ENCODE measurements at regions not wholly inside any gene's neighbourhood (a gene's known extent, or its start where the extent isn't known, plus 50 kb on each side); places are given as distances from the start of the nearest gene placed in this dataset.

DNA sequence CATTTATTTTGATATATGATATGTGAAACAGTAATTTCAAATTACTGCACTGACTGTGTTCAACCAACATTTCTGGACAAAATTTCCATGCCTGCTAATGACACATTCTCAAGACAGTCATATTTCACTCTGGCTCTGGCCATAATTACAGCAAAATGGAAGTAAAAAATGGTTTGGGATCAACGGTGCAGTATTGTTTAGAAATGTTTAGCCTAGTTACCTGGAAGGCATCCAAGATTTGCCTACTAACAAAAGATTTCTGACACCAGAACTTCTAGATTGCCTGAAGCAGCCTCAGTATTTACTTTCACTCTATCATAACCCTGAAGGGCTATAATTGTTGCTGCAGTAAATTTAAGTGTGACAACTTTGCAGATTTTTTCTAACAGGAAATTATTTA lies 416.3 kb downstream of the PCDH10 start:
- Histone ChIP-seq H4K20me1 (replicated peaks; ENCODE audit: control insufficient read depth, extremely low read depth, insufficient read depth, low read length) (no peaks in the 10 kb centered on the region), H3K79me2 (ENCODE audit: control insufficient read depth, insufficient read depth, low read length) (no peaks in the 10 kb centered on the region), H3K27me3 (ENCODE audit: control insufficient read depth in 2 of 2, insufficient read depth in 2 of 2, low read length in 2 of 2) (no peaks in the 10 kb centered on the region), H3K9me1 (replicated peaks; ENCODE audit: control insufficient read depth, extremely low read depth, insufficient read depth, low read length) (no peaks in the 10 kb centered on the region), H3K4me3 (replicated peaks in 1 of 3; ENCODE audit: insufficient read depth in 1 of 3, low read depth in 1 of 3, low read length in 3 of 3) (peak overlapping the region in 2 of 3 experiments; percentile 7 to 28), H2AFZ (ENCODE audit: low read depth, low read length) (peak overlapping the region; percentile 54), H3K9ac (replicated peaks; ENCODE audit: extremely low read depth, insufficient read depth, low read length) (peak overlapping the region; percentile 37), H3K4me2 (ENCODE audit: insufficient read depth, low read length) (peak overlapping the region; percentile 72), H3K4me1 (ENCODE audit: control insufficient read depth, extremely low read depth, insufficient read depth, low read length) (no peaks in the 10 kb centered on the region), H3K9me3 (replicated peaks; ENCODE audit: control insufficient read depth, insufficient read depth, low read length) (no peaks in the 10 kb centered on the region), H3K27ac (ENCODE audit: insufficient read depth, low read depth, low read length) (no peak overlapping the region), H3K36me3 (ENCODE audit: control insufficient read depth in 2 of 2, extremely low read depth in 1 of 2, insufficient read depth in 2 of 2, low read length in 2 of 2) (no peaks in the 10 kb centered on the region)
- POLR2A ChIA-PET = no interaction called here
- intact Hi-C loops (cut with micrococcal nuclease) (no loop called here), dilution Hi-C loops (cut with MboI; ENCODE audit: extremely low pct_ligation_motif_present, low sequenced_read_pairs) (no loop called here)
- CTCF ChIA-PET = no interaction called here
- no peak for TF ChIP-seq GATA2 (IDR thresholded peaks at IDR 0.05; ENCODE audit: insufficient read depth, insufficient read length, low read depth, low read length)
- TF ChIP-seq FOS (IDR thresholded peaks at IDR 0.05; ENCODE audit: borderline replicate concordance, insufficient read depth, low read length) = no peak
- TF ChIP-seq JUN (IDR thresholded peaks at IDR 0.05; ENCODE audit: borderline replicate concordance, insufficient read depth, insufficient read length, low read depth) = no peak
- TF ChIP-seq, protein P1, sequence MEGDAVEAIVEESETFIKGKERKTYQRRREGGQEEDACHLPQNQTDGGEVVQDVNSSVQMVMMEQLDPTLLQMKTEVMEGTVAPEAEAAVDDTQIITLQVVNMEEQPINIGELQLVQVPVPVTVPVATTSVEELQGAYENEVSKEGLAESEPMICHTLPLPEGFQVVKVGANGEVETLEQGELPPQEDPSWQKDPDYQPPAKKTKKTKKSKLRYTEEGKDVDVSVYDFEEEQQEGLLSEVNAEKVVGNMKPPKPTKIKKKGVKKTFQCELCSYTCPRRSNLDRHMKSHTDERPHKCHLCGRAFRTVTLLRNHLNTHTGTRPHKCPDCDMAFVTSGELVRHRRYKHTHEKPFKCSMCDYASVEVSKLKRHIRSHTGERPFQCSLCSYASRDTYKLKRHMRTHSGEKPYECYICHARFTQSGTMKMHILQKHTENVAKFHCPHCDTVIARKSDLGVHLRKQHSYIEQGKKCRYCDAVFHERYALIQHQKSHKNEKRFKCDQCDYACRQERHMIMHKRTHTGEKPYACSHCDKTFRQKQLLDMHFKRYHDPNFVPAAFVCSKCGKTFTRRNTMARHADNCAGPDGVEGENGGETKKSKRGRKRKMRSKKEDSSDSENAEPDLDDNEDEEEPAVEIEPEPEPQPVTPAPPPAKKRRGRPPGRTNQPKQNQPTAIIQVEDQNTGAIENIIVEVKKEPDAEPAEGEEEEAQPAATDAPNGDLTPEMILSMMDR (IDR thresholded peaks at IDR 0.05; ENCODE audit: extremely low read depth in 1 of 2, insufficient read depth in 1 of 2, low read depth in 1 of 2, low read length in 2 of 2) = no peak
- no peak for TF ChIP-seq POLR2A (IDR thresholded peaks at IDR 0.05; ENCODE audit: low read depth, low read length)
- TF ChIP-seq MYC (IDR thresholded peaks at IDR 0.05; ENCODE audit: low read depth, low read length) = no peak
- TF ChIP-seq, protein P2, sequence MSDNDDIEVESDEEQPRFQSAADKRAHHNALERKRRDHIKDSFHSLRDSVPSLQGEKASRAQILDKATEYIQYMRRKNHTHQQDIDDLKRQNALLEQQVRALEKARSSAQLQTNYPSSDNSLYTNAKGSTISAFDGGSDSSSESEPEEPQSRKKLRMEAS (IDR thresholded peaks at IDR 0.05; ENCODE audit: insufficient read depth, insufficient read length) = no peak
- no peak for TF ChIP-seq EZH2 (IDR thresholded peaks at IDR 0.05; ENCODE audit: borderline replicate concordance, low read depth, low read length, severe bottlenecking)
- TF ChIP-seq POLR2AphosphoS5 (IDR thresholded peaks at IDR 0.05; ENCODE audit: insufficient read depth, low read depth, low read length) = no peak
- peak; percentile 91 for DNase-seq (ENCODE audit: low read depth, low spot score)
- peak; percentile 74 for FAIRE-seq
- BruUV-seq (replicated peaks) = no TSS peak
